C4-2B (cell line): ENCODE measurements at regions not wholly inside any gene's neighbourhood (a gene's known extent, or its start where the extent isn't known, plus 50 kb on each side); places are given as distances from the start of the nearest gene placed in this dataset.

Experiments
- ZFX ChIP-seq: fragments of 450-650 bp; IDR thresholded peaks from 2 replicates; pipeline ENCODE4 v1.6.1; 2017
- TF ChIP-seq, protein P1 (sequence below): fragments of 450-650 bp; conservative IDR thresholded peaks from 2 replicates; pipeline ENCODE4 v1.5.1; 2017; ENCODE audit warnings: mild to moderate bottlenecking

DNA sequence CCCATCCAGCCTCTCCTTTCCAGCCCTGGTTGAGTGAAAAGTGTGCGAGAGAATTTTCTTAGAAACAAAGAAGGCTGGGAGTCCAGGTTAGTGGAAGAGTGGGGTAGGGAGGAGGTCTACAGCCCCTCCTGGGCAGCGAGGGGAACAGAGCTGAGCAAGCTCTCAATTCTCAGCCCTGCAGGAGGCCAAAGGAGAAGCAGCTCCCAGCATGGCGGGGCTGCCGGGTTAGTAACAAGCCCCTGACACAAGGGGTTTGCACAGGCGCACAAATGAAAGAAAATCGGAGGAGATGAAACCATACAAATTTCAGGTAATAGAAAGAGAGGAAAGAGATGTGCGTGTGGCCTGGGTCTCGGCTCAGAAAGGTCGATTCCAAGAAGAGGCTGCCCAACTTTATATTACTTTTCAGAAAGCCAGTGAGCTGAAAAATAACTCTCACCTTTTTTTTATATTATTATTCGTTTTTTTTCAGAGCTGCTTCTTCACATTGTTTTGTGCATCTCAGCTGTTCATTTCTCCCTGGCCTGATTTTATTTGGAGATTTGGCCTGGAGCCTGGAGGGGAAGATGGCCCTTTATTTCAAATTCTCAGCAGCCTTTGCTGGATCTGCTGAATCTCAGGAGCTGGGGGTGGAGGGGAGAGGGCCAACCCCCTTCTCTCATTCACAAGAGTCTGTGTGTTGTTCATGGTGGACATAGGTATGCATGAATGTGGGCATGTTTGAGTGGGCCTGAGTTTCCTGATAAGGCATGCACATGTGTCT lies 583.2 kb downstream of the BUD13 start:
- TF ChIP-seq, protein P1, sequence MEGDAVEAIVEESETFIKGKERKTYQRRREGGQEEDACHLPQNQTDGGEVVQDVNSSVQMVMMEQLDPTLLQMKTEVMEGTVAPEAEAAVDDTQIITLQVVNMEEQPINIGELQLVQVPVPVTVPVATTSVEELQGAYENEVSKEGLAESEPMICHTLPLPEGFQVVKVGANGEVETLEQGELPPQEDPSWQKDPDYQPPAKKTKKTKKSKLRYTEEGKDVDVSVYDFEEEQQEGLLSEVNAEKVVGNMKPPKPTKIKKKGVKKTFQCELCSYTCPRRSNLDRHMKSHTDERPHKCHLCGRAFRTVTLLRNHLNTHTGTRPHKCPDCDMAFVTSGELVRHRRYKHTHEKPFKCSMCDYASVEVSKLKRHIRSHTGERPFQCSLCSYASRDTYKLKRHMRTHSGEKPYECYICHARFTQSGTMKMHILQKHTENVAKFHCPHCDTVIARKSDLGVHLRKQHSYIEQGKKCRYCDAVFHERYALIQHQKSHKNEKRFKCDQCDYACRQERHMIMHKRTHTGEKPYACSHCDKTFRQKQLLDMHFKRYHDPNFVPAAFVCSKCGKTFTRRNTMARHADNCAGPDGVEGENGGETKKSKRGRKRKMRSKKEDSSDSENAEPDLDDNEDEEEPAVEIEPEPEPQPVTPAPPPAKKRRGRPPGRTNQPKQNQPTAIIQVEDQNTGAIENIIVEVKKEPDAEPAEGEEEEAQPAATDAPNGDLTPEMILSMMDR, result no peak
- no peak for TF ChIP-seq ZFX
